NCI-H128 (cell line): ENCODE measurements at regions not wholly inside any gene's neighbourhood (a gene's known extent, or its start where the extent isn't known, plus 50 kb on each side); places are given as distances from the start of the nearest gene placed in this dataset.

ENCODE experiments used
- DNase-seq: peaks from one replicate; lab custom pipeline; 2025; ENCODE audit not compliant: unreplicated experiment; lab: John Stamatoyannopoulos, UW

- no peak for DNase-seq
Measured at GRCh38 chr3:177300039-177300833, 103.0 kb upstream of the TBL1XR1 start.

GRCh38 chr3:177300842-177301241, 103.6 kb upstream of the TBL1XR1 start:
- no peak for DNase-seq

GRCh38 chr3:177306252-177306651, 109.0 kb upstream of the TBL1XR1 start:
- DNase-seq = no peak

GRCh38 chr3:177307391-177307790, 110.1 kb upstream of the TBL1XR1 start:
- no peak for DNase-seq

- no peak for DNase-seq
Measured at GRCh38 chr3:177307826-177308225, 110.5 kb upstream of the TBL1XR1 start.

GRCh38 chr3:177308286-177308685, 111.0 kb upstream of the TBL1XR1 start:
- DNase-seq = no peak

GRCh38 chr3:177308911-177309310, 111.6 kb upstream of the TBL1XR1 start:
- no peak for DNase-seq

- DNase-seq = no peak
Measured at GRCh38 chr3:177312491-177312890, 115.2 kb upstream of the TBL1XR1 start.

GRCh38 chr3:177314897-177315296, 117.6 kb upstream of the TBL1XR1 start:
- no peak for DNase-seq

GRCh38 chr3:177317247-177317646, 120.0 kb upstream of the TBL1XR1 start:
- no peak for DNase-seq

- no peak for DNase-seq
Measured at GRCh38 chr3:177318559-177318958, 121.3 kb upstream of the TBL1XR1 start.

- no peak for DNase-seq
Measured at GRCh38 chr3:177320765-177321247, 123.5 kb upstream of the TBL1XR1 start.

- no peak for DNase-seq
Measured at GRCh38 chr3:177321819-177322218, 124.5 kb upstream of the TBL1XR1 start.

- DNase-seq = no peak
Measured at GRCh38 chr3:177322881-177323280, 125.6 kb upstream of the TBL1XR1 start.

- DNase-seq = no peak
Measured at GRCh38 chr3:177329854-177330253, 132.6 kb upstream of the TBL1XR1 start.

- no peak for DNase-seq
Measured at GRCh38 chr3:177330779-177331178, 133.5 kb upstream of the TBL1XR1 start.

- no peak for DNase-seq
Measured at GRCh38 chr3:177331203-177331835, 134.0 kb upstream of the TBL1XR1 start.

GRCh38 chr3:177332955-177333354, 135.7 kb upstream of the TBL1XR1 start:
- no peak for DNase-seq

- DNase-seq = no peak
Measured at GRCh38 chr3:177333533-177334520, 136.5 kb upstream of the TBL1XR1 start.

- DNase-seq = no peak
Measured at GRCh38 chr3:177334803-177335202, 137.5 kb upstream of the TBL1XR1 start.

GRCh38 chr3:177335728-177336127, 138.4 kb upstream of the TBL1XR1 start:
- no peak for DNase-seq
